ENCODE measurements at regions not wholly inside any gene's neighbourhood (a gene's known extent, or its start where the extent isn't known, plus 50 kb on each side); places are given as distances from the start of the nearest gene placed in this dataset.

DNA sequence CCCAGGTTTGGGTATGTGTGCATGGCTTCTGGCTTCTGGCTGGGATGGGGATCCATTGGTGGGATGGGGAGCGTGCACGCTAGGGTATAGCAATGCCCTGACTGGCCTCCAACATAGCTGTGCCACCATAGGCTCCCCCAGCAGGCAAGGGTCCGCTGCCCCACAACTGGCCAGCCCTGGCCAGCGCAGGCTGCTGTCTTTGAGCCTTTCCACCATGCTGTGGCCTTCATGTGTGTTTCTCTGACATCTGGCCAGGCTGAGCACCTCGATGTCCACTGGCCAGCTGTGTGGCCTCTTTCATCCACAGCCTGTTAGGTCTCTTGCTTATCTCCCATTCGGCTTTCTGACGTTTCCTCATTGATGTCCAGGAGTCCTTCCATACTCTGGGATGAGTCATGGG, 231.3 kb downstream of the NDUFA10 start:
- TF ChIP-seq, protein P1, sequence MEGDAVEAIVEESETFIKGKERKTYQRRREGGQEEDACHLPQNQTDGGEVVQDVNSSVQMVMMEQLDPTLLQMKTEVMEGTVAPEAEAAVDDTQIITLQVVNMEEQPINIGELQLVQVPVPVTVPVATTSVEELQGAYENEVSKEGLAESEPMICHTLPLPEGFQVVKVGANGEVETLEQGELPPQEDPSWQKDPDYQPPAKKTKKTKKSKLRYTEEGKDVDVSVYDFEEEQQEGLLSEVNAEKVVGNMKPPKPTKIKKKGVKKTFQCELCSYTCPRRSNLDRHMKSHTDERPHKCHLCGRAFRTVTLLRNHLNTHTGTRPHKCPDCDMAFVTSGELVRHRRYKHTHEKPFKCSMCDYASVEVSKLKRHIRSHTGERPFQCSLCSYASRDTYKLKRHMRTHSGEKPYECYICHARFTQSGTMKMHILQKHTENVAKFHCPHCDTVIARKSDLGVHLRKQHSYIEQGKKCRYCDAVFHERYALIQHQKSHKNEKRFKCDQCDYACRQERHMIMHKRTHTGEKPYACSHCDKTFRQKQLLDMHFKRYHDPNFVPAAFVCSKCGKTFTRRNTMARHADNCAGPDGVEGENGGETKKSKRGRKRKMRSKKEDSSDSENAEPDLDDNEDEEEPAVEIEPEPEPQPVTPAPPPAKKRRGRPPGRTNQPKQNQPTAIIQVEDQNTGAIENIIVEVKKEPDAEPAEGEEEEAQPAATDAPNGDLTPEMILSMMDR (IDR thresholded peaks at IDR 0.05), result no peak
- no peak for TF ChIP-seq POLR2A (IDR thresholded peaks at IDR 0.05)
